ENCODE measurements at regions not wholly inside any gene's neighbourhood (a gene's known extent, or its start where the extent isn't known, plus 50 kb on each side); places are given as distances from the start of the nearest gene placed in this dataset.
A peak's percentile ranks its signal among the peaks of the same experiment; 100 is the strongest.

DNA sequence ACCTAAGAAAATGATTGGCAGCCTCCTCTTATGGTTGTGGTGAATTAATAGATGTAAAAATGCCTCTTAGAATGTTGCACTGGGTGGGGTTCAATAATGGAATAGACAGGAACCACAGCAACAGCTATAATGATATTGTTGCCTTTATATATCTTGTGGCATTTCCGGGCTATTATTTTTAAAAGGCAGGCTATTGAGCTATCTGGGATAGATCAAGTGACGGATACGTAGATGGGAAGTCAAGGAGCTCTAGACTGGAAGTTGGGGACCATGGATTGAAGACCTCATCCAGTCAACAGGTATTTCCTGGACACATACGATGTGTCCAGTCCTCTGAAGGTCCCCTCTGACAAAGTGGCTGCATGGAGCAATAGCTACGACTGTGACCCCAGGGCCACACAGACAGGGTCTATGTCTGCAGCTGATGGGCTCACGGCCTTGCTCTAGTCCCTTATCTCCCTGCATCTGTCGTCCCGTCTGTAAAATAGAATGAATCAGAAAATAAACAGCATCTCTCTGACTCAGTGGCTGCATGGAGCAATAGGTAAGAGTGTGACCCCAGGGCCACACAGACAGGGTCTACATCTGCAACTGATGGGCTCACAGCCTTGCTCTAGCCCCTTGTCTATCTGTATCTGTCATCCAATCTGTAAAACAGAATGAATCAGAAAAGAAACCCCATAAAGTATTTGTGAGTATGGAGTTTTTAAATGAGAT lies 117.7 kb upstream of the FOXF1 start:
- DNase-seq (no peak), FAIRE-seq (no peak)
- Histone ChIP-seq H3K27ac (ENCODE audit: low read depth in 1 of 3, low read length in 2 of 3) (no peak overlapping the region), H3K27me3 (ENCODE audit: control insufficient read depth in 3 of 3, insufficient read depth in 3 of 3, low read length in 3 of 3) (peaks cover 0 to 2% (median 0%) of the 10 kb centered on the region in 3 donors), H3K4me1 (ENCODE audit: control insufficient read depth in 3 of 3, insufficient read depth in 2 of 3, low read depth in 1 of 3, low read length in 2 of 3) (no peaks in the 10 kb centered on the region), H3K36me3 (ENCODE audit: control insufficient read depth in 3 of 3, insufficient read depth in 2 of 3, low read depth in 1 of 3, low read length in 3 of 3) (no peaks in the 10 kb centered on the region), H3K4me3 (ENCODE audit: low read depth in 1 of 3, low read length in 3 of 3) (no peak overlapping the region), H3K9me3 (ENCODE audit: control insufficient read depth in 2 of 2, insufficient read depth in 1 of 2, low read depth in 1 of 2, low read length in 1 of 2) (no peaks in the 10 kb centered on the region)
- 61 to 82% (median 66%) methylated on average over 8 of the region's 8 CpGs for WGBS, 3 donors

DNA sequence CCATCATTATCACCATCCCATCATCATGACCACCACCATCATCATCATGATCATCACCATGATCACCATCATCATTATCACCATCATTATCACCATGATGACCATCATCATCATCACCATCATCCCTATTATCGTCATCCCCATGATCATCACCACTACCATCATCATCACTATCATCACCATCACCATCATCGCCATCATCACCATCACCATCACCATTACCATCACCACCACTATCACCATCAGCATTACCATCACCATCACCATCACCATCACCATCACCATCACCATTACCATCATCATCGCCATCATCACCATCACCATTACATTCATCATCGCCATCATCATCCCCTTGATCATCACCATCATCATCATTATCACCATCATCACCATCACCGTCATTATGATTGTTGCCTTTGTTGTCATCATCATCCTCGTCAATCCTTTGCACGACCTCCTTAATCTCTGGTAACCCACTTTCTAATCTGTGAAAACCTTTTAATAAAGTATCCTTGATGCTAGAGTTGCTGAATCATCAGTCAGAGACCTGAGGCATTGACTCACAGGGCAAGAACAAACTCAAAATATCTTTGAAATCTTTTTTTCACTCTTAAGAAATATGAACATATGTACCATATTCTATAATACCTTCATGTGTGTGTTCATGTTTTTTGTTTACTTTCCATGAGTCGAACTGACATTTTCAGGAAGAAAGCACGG lies 116.3 kb upstream of the FOXF1 start:
- peaks cover 0 to 2% (median 0%) of the 10 kb centered on the region in 3 donors for H3K27me3 ChIP-seq (ENCODE audit: control insufficient read depth in 3 of 3, insufficient read depth in 3 of 3, low read length in 3 of 3)
- no peaks in the 10 kb centered on the region for H3K9me3 ChIP-seq (ENCODE audit: control insufficient read depth in 2 of 2, insufficient read depth in 1 of 2, low read depth in 1 of 2, low read length in 1 of 2)
- H3K27ac ChIP-seq (ENCODE audit: low read depth in 1 of 3, low read length in 2 of 3): no peak overlapping the region
- FAIRE-seq: no peak
- 85 to 92% (median 86%) methylated on average over 9 of the region's 9 CpGs for WGBS, 3 donors
- no peak for DNase-seq
- no peak overlapping the region for H3K4me3 ChIP-seq (ENCODE audit: low read depth in 1 of 3, low read length in 3 of 3)
- no peaks in the 10 kb centered on the region for H3K4me1 ChIP-seq (ENCODE audit: control insufficient read depth in 3 of 3, insufficient read depth in 2 of 3, low read depth in 1 of 3, low read length in 2 of 3)
- no peaks in the 10 kb centered on the region for H3K36me3 ChIP-seq (ENCODE audit: control insufficient read depth in 3 of 3, insufficient read depth in 2 of 3, low read depth in 1 of 3, low read length in 3 of 3)

DNA sequence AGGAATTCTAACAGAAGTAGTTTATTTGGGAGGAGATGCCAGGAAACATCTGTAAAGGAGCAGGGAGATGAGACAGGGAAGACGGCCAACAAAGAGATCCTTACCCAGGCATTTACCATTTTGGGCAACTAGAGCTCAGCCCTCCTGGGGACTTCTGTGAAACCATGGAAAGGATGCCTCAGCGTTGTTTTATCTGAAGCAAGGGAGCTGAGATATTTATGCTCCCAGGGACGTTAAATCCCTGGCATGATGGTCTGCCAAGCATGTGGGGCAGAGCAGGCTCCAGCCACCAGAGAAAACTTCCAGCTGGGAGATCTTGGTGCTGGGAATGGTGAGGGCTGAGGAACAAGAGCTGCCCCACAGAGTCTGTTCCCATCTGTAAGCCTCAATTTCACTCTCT lies 114.8 kb upstream of the FOXF1 start:
- Histone ChIP-seq H3K9me3 (ENCODE audit: control insufficient read depth in 2 of 2, insufficient read depth in 1 of 2, low read depth in 1 of 2, low read length in 1 of 2) (no peaks in the 10 kb centered on the region), H3K4me3 (ENCODE audit: low read depth in 1 of 3, low read length in 3 of 3) (no peak overlapping the region), H3K36me3 (ENCODE audit: control insufficient read depth in 3 of 3, insufficient read depth in 2 of 3, low read depth in 1 of 3, low read length in 3 of 3) (no peaks in the 10 kb centered on the region), H3K4me1 (ENCODE audit: control insufficient read depth in 3 of 3, insufficient read depth in 2 of 3, low read depth in 1 of 3, low read length in 2 of 3) (no peaks in the 10 kb centered on the region), H3K27ac (ENCODE audit: low read depth in 1 of 3, low read length in 2 of 3) (peak overlapping the region in 2 of 3 donors; percentile 22 to 83), H3K27me3 (ENCODE audit: control insufficient read depth in 3 of 3, insufficient read depth in 3 of 3, low read length in 3 of 3) (no peaks in the 10 kb centered on the region)
- no peak for DNase-seq
- no peak for FAIRE-seq
- 55 to 64% (median 55%) methylated on average over 3 of the region's 3 CpGs for WGBS, 3 donors

DNA sequence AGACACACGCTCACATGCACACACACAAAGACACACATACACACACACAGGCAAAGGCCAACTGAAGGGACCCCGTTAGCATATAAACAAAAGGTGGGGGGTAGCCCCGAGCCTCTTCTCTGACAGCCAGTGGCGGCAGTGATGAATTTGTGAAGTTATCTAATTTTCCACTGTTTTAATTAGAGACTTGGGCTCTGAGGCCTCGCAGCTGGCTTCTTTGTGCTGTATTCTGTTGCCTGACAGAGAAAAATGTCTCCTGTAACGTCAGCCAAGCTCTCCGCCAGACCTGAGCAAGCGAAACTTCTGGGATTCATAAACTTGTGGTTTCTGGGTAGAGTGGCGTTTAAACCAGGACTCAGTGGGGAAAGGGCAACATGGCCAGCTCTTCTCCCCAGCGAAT lies 113.9 kb upstream of the FOXF1 start:
- Histone ChIP-seq H3K27ac (ENCODE audit: low read depth in 1 of 3, low read length in 2 of 3) (peak overlapping the region; percentile 60 to 87 (median 83)), H3K9me3 (ENCODE audit: control insufficient read depth in 2 of 2, insufficient read depth in 1 of 2, low read depth in 1 of 2, low read length in 1 of 2) (no peaks in the 10 kb centered on the region), H3K36me3 (ENCODE audit: control insufficient read depth in 3 of 3, insufficient read depth in 2 of 3, low read depth in 1 of 3, low read length in 3 of 3) (no peaks in the 10 kb centered on the region), H3K4me3 (ENCODE audit: low read depth in 1 of 3, low read length in 3 of 3) (no peak overlapping the region), H3K27me3 (ENCODE audit: control insufficient read depth in 3 of 3, insufficient read depth in 3 of 3, low read length in 3 of 3) (no peaks in the 10 kb centered on the region), H3K4me1 (ENCODE audit: control insufficient read depth in 3 of 3, insufficient read depth in 2 of 3, low read depth in 1 of 3, low read length in 2 of 3) (no peaks in the 10 kb centered on the region)
- 47 to 53% (median 50%) methylated on average over 10 of the region's 10 CpGs for WGBS, 3 donors
- FAIRE-seq: no peak
- DNase-seq: peak in 1 of 2 donors; percentile 40

DNA sequence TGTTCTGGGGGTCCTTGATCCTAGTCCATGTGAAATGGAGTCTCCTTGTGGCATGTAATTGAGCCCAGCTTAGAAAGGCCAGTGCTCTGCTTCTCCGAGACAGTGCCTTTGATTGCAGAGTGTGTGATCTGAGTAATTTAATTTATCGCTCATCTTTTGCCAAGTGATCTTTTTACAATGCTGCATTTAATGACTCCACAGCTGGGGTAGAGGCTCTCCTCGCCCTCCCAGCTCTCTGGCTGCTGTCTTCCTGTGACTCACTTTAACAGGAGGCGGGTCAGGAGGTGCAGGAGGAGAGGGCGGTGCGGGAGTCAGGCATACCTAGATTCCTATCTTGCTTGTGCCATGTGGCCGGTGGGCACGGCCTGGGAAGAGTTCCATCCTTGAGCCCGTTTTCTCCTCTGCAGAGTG lies 113.4 kb upstream of the FOXF1 start:
- H3K27me3 ChIP-seq (ENCODE audit: control insufficient read depth in 3 of 3, insufficient read depth in 3 of 3, low read length in 3 of 3): no peaks in the 10 kb centered on the region
- FAIRE-seq: no peak
- WGBS, 3 donors: 35 to 49% (median 46%) methylated on average over 9 of the region's 9 CpGs
- no peaks in the 10 kb centered on the region for H3K36me3 ChIP-seq (ENCODE audit: control insufficient read depth in 3 of 3, insufficient read depth in 2 of 3, low read depth in 1 of 3, low read length in 3 of 3)
- H3K9me3 ChIP-seq (ENCODE audit: control insufficient read depth in 2 of 2, insufficient read depth in 1 of 2, low read depth in 1 of 2, low read length in 1 of 2): no peaks in the 10 kb centered on the region
- peak in 1 of 2 donors; percentile 19 for DNase-seq
- H3K27ac ChIP-seq (ENCODE audit: low read depth in 1 of 3, low read length in 2 of 3): peak overlapping the region; percentile 60 to 87 (median 83)
- H3K4me3 ChIP-seq (ENCODE audit: low read depth in 1 of 3, low read length in 3 of 3): no peak overlapping the region
- H3K4me1 ChIP-seq (ENCODE audit: control insufficient read depth in 3 of 3, insufficient read depth in 2 of 3, low read depth in 1 of 3, low read length in 2 of 3): no peaks in the 10 kb centered on the region

DNA sequence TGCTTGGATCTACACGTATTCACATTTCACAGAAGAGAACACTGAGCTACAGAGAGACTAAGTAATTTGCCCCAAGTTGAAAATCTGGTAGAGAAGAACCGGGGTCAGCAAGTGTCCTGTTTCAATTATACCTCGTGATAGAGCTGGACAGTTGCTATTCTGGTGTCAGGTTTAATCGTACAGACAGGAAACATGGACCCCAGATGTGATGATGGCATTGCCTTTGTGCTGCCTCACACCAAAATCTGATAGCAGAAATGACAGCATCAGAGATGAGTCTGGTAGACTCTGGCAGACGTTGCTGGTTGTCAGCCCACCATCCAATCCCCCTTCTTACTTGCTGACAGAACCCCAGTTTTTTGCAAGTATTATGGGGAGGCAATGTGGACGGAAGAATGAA lies 112.1 kb upstream of the FOXF1 start:
- Histone ChIP-seq H3K27ac (ENCODE audit: low read depth in 1 of 3, low read length in 2 of 3) (no peak overlapping the region), H3K9me3 (ENCODE audit: control insufficient read depth in 2 of 2, insufficient read depth in 1 of 2, low read depth in 1 of 2, low read length in 1 of 2) (no peaks in the 10 kb centered on the region), H3K36me3 (ENCODE audit: control insufficient read depth in 3 of 3, insufficient read depth in 2 of 3, low read depth in 1 of 3, low read length in 3 of 3) (no peaks in the 10 kb centered on the region), H3K4me3 (ENCODE audit: low read depth in 1 of 3, low read length in 3 of 3) (no peak overlapping the region), H3K27me3 (ENCODE audit: control insufficient read depth in 3 of 3, insufficient read depth in 3 of 3, low read length in 3 of 3) (no peaks in the 10 kb centered on the region), H3K4me1 (ENCODE audit: control insufficient read depth in 3 of 3, insufficient read depth in 2 of 3, low read depth in 1 of 3, low read length in 2 of 3) (no peaks in the 10 kb centered on the region)
- 68 to 75% (median 68%) methylated on average over 6 of the region's 6 CpGs for WGBS, 3 donors
- DNase-seq (no peak), FAIRE-seq (no peak)

DNA sequence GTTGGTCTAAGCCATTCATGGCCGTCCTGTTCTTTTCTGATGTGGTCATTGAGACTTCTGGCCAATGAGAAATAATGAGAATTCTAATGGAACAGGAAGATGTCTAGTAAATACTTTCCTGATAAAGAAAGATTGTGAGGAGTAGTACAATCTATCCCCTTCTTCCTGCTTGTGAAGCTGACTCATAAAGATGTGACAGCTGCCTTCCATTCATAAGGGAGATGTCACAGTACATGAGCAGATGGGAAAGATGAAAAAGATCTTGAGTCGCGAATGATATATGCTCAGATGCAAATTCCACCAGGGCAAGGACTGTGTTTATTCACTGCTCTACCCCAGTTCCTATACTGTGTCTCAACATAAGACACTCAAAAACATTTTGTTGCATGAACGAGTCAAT lies 111.7 kb upstream of the FOXF1 start:
- Histone ChIP-seq H3K27me3 (ENCODE audit: control insufficient read depth in 3 of 3, insufficient read depth in 3 of 3, low read length in 3 of 3) (no peaks in the 10 kb centered on the region), H3K36me3 (ENCODE audit: control insufficient read depth in 3 of 3, insufficient read depth in 2 of 3, low read depth in 1 of 3, low read length in 3 of 3) (no peaks in the 10 kb centered on the region), H3K9me3 (ENCODE audit: control insufficient read depth in 2 of 2, insufficient read depth in 1 of 2, low read depth in 1 of 2, low read length in 1 of 2) (no peaks in the 10 kb centered on the region), H3K4me3 (ENCODE audit: low read depth in 1 of 3, low read length in 3 of 3) (no peak overlapping the region), H3K4me1 (ENCODE audit: control insufficient read depth in 3 of 3, insufficient read depth in 2 of 3, low read depth in 1 of 3, low read length in 2 of 3) (no peaks in the 10 kb centered on the region), H3K27ac (ENCODE audit: low read depth in 1 of 3, low read length in 2 of 3) (no peak overlapping the region)
- DNase-seq (no peak), FAIRE-seq (no peak)
- 67 to 85% (median 75%) methylated on average over 4 of the region's 4 CpGs for WGBS, 3 donors

DNA sequence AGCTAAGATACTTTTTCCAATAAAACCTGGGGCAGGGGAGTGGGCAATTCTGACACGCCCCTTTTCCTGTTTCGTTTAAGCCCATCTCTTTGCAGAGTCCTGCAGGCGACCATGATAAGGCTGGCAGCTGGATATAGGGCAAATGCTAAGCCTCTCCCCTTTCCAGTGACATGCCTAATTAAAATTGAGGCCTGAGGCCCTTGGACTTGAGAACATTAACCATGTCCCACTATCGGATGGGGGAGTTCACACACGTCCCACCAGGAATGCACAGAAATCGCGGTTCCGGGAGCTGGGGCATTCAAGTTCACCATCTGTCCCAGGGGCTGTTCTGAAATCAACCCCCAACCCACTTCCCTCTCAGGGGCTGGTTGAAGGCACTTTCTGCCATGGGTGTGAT lies 109.2 kb upstream of the FOXF1 start:
- no peaks in the 10 kb centered on the region for H3K4me1 ChIP-seq (ENCODE audit: control insufficient read depth in 3 of 3, insufficient read depth in 2 of 3, low read depth in 1 of 3, low read length in 2 of 3)
- no peaks in the 10 kb centered on the region for H3K36me3 ChIP-seq (ENCODE audit: control insufficient read depth in 3 of 3, insufficient read depth in 2 of 3, low read depth in 1 of 3, low read length in 3 of 3)
- DNase-seq (no peak), FAIRE-seq (no peak)
- 82 to 85% (median 82%) methylated on average over 8 of the region's 8 CpGs for WGBS, 3 donors
- H3K27ac ChIP-seq (ENCODE audit: low read depth in 1 of 3, low read length in 2 of 3): no peak overlapping the region
- H3K4me3 ChIP-seq (ENCODE audit: low read depth in 1 of 3, low read length in 3 of 3): no peak overlapping the region
- H3K9me3 ChIP-seq (ENCODE audit: control insufficient read depth in 2 of 2, insufficient read depth in 1 of 2, low read depth in 1 of 2, low read length in 1 of 2): no peaks in the 10 kb centered on the region
- H3K27me3 ChIP-seq (ENCODE audit: control insufficient read depth in 3 of 3, insufficient read depth in 3 of 3, low read length in 3 of 3): no peaks in the 10 kb centered on the region
